Effector memory CD8-positive, alpha-beta T cell (primary cell): ENCODE measurements at regions not wholly inside any gene's neighbourhood (a gene's known extent, or its start where the extent isn't known, plus 50 kb on each side); places are given as distances from the start of the nearest gene placed in this dataset.

ENCODE experiments used
- ATAC-seq: fragments of 150-1000 bp; cut with Tn5 transposase; replicated peaks from 2 replicates; pipeline ENCODE4 v1.10.0; 2021; ENCODE audit warnings: mild to moderate bottlenecking, moderate library complexity
- DNase-seq, 3 experiments: peaks; one replicate each; pipeline ENCODE4 v3.0.0; 2021
- H3K27ac Mint-ChIP-seq, 2 donors: one replicate each; pipeline ENCODE4 v1.8.0; 2022; ENCODE audit warnings: mild to moderate bottlenecking in 2 of 2, mixed read lengths in 2 of 2, moderate library complexity in 2 of 2
- H3K27me3 Mint-ChIP-seq, 2 donors: one replicate each; pipeline ENCODE4 v1.8.0; 2022; ENCODE audit warnings: mixed read lengths in 2 of 2
- H3K36me3 Mint-ChIP-seq: one replicate; pipeline ENCODE4 v1.8.0; 2022; ENCODE audit warnings: mild to moderate bottlenecking, moderate library complexity, mixed read lengths; ENCODE audit not compliant: insufficient read depth
- H3K4me1 Mint-ChIP-seq, 2 donors: one replicate each; pipeline ENCODE4 v1.8.0; 2022; ENCODE audit warnings: low read depth in 2 of 2, mixed read lengths in 2 of 2
- H3K4me3 Mint-ChIP-seq, 2 donors: one replicate each; pipeline ENCODE4 v1.8.0; 2022; ENCODE audit warnings: mild to moderate bottlenecking in 2 of 2, mixed read lengths in 2 of 2, moderate library complexity in 2 of 2
- H3K9me3 Mint-ChIP-seq, 2 donors: one replicate each; pipeline ENCODE4 v1.8.0; 2022; ENCODE audit warnings: mixed read lengths in 2 of 2

DNA sequence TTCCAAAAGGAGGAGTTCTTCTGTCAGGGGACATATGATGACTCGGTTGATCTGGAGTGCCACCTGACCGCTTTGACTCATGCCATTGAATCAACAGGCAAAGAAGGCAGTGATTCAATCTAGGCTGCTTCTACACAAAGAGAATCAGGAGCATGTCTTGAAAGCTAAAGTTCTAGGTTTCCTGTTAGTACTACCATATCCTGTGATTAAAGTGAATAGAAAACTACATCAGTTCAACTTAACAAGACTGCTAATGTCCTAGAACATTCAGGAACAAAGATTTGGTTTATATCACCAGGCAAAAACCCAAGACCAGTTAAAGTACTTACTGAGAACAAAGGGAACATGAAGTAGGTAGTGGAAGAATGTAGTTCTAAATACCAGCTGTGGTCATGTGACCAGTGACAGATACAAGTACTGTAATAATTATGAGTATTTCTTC lies 216.8 kb upstream of the SGK1 start:
- H3K36me3 Mint-ChIP-seq, result no peaks in the 10 kb centered on the region
- peaks cover 6 to 7% of the 10 kb centered on the region in 2 donors for H3K27me3 Mint-ChIP-seq
- no peak overlapping the region for H3K27ac Mint-ChIP-seq
- H3K4me1 Mint-ChIP-seq, result peaks cover 0 to under 1% of the 10 kb centered on the region in 2 donors
- DNase-seq (no peak), ATAC-seq (no peak)
- H3K9me3 Mint-ChIP-seq, result no peaks in the 10 kb centered on the region
- H3K4me3 Mint-ChIP-seq, result no peak overlapping the region

DNA sequence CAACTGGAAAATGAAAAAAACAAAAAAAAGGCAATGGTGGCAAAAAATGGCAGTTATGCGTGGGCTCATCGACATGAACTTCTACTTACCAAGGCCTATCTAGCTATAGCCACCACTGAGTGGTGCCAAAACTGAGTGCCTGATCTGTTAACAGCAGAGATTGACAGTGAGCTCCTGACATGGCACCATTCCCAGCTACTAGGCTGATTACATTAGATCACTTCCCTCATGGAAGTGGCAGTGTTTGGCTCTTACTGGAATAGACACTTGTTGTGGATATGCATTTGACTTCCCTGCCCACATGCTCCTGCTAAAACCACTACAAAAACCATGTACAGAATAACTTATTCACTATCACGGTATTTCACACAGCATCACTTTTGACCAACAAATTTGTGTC lies 216.1 kb upstream of the SGK1 start:
- ATAC-seq, result no peak
- no peak overlapping the region for H3K4me3 Mint-ChIP-seq
- no peaks in the 10 kb centered on the region for H3K4me1 Mint-ChIP-seq

DNA sequence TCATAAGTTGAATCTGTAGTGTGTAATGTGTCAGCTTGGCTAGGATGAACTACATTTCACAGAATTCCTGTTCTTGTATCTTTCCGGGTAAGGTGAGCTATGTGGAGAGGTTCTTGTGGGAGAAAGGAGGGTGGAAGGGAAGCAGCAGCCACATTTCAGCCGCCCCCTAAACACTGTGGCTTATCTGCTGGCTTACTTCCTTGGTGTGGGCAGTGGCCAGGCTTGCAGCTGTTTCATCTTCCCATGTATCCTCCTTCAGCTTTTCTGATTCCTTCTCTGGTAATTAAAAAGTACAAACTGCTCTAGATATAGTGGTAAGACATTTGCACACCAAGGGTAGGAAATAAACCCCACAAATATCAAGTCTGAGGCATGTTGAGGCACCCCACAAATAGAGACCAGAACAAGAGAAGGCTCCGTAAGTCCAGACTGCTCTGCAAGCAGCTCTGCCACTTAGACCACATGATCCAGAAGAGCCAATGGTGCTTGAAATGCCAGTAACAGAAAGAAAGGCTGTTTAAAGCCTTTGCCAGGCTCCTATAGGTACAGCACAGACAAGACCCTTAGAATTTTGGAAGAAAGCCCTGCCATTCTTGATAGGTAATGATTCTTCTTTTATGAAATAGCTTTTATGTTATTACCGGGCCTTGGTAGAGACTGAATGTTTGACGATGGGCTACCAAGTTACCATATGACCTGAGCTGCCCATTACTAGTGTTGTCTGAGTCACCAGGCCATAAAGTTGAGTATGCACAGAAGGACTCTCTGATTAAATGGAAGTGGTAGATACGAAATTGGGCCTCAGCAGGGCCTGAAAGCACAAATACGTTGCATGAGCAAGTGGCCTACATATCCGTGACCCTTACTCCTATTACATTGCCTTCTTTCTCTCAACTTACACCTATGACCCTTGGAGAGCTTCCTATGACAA lies 215.0 kb upstream of the SGK1 start:
- H3K27me3 Mint-ChIP-seq, result peaks cover 0 to 7% of the 10 kb centered on the region in 2 donors
- no peaks in the 10 kb centered on the region for H3K4me1 Mint-ChIP-seq
- no peaks in the 10 kb centered on the region for H3K9me3 Mint-ChIP-seq
- H3K36me3 Mint-ChIP-seq, result no peaks in the 10 kb centered on the region
- H3K27ac Mint-ChIP-seq, result no peak overlapping the region
- DNase-seq (no peak), ATAC-seq (no peak)
- H3K4me3 Mint-ChIP-seq, result no peak overlapping the region

More for the DNA sequence above, 216.1 kb upstream of the SGK1 start:
- no peaks in the 10 kb centered on the region for H3K9me3 Mint-ChIP-seq
- no peaks in the 10 kb centered on the region for H3K36me3 Mint-ChIP-seq
- H3K27me3 Mint-ChIP-seq, result peaks cover 5 to 7% of the 10 kb centered on the region in 2 donors
- no peak overlapping the region for H3K27ac Mint-ChIP-seq
- no peak for DNase-seq

DNA sequence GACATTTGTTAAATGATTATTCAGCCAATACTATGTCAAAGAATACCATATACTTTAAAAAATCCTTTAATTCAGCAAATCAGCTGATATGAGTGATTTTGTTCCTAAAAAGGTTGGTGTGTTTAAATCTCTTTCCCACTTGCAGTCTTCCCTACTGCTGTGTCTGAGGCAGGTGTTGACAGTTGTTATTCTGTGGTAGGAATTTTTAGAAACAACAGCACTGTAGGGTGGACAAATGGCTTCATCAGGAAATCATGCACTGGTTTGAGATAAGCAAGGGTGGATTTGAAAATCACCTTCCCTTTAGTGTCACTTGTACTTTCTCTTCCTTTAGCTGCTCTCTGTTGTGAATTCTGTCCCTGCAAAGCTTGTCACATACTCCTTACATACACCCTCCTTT lies 213.7 kb upstream of the SGK1 start:
- no peak overlapping the region for H3K4me3 Mint-ChIP-seq
- H3K4me1 Mint-ChIP-seq, result no peaks in the 10 kb centered on the region
- H3K36me3 Mint-ChIP-seq, result no peaks in the 10 kb centered on the region
- H3K27ac Mint-ChIP-seq, result no peak overlapping the region
- H3K27me3 Mint-ChIP-seq, result no peaks in the 10 kb centered on the region
- no peak for DNase-seq
- no peaks in the 10 kb centered on the region for H3K9me3 Mint-ChIP-seq
- ATAC-seq, result no peak

DNA sequence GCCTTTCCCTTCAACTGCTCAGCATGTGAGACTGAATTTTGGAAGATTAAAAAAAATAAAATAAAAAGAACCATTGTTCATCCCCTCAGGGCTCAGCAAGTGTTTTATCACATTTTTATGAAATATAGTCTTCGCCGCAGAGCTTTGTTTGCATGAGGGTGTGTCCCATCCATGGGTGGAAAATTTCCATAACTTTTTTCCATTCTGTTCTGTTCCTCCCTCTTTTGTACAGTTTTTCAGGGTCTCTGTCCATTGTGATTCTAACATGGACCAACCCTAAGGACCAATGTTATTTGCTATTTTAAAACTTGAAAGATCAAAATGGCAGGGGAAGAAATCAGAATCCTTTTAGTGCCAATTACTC lies 213.3 kb upstream of the SGK1 start:
- no peaks in the 10 kb centered on the region for H3K9me3 Mint-ChIP-seq
- H3K27me3 Mint-ChIP-seq, result no peaks in the 10 kb centered on the region
- no peak overlapping the region for H3K27ac Mint-ChIP-seq
- no peaks in the 10 kb centered on the region for H3K4me1 Mint-ChIP-seq
- no peak overlapping the region for H3K4me3 Mint-ChIP-seq
- no peak for ATAC-seq
- no peaks in the 10 kb centered on the region for H3K36me3 Mint-ChIP-seq
- no peak for DNase-seq

DNA sequence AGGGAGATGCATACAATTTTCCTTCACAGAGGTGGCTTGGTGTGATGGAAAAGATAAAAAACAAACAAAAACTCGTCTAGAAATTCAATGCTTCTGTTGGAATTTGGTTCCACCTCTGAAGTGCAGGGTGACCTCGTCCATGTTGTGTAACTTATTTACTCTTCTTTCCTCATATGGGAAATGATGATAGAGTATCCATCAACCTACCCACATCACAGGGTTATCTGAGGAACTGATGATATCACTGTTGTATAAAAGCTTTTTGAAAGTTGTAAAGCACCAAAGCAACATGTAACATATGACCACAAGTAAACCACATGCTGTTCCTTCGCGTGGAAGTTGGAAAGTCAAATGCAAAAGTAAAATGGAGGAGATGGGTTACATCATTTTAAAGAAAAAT lies 212.0 kb upstream of the SGK1 start:
- Mint-ChIP-seq H3K4me3 (no peak overlapping the region), H3K27me3 (peaks cover 0 to 6% of the 10 kb centered on the region in 2 donors), H3K36me3 (no peaks in the 10 kb centered on the region), H3K27ac (no peak overlapping the region), H3K4me1 (no peaks in the 10 kb centered on the region), H3K9me3 (no peaks in the 10 kb centered on the region)
- DNase-seq (no peak), ATAC-seq (peak; percentile 44)

DNA sequence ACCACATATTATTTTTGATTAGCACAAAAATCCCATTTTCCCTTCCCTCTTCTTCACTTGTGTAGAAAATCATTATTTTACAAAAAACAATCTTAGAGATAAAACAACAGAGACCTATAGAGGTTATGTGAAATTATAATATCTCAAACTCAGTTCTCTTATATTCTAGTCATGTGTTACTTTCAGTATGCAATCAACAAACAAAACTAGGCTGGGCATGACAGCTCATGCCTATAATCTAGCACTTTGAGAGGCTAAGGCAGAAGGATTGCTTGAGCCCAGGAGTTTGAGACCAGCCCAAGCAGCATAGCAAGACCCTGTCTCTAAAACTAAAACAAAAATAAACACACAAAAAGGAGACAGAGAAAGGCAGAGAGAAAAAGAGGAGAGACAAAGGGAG lies 211.4 kb upstream of the SGK1 start:
- ATAC-seq, result no peak
- Mint-ChIP-seq H3K4me1 (no peaks in the 10 kb centered on the region), H3K36me3 (peaks cover 2% of the 10 kb centered on the region), H3K27me3 (peaks cover 0 to 6% of the 10 kb centered on the region in 2 donors), H3K4me3 (no peak overlapping the region), H3K9me3 (no peaks in the 10 kb centered on the region), H3K27ac (no peak overlapping the region)
- no peak for DNase-seq

DNA sequence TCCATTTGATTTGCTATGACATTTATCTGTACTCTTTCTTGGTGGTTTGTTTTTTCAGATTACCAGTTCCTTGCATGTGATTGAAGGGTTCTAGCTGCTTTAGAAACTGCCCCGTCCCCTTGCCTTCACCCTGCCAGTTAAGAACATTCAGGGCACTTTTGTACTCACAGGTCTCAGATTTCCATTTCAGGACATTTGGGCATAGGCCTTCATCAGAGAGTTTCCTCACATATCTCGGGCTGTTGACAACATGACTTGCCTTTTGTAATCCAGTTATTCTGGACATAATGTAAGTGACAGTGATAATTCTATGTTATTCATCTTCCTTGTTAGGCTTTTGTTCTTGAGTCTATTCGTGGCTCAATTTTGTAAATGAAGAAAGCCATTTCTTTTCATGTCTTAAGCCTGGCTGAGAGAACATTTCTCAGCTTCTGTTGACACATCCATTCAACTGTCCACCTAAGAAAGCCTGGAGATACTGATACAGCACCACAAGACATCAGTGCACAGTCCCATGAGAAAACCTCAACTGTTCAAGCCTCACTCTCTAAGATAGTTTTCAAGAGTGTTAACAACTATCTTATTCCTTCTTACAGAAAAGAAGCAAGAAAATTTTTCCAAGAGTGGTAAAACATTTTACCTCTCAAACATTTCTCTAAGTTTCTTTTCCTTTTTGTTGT lies 209.3 kb upstream of the SGK1 start:
- Mint-ChIP-seq H3K4me3 (no peak overlapping the region), H3K27ac (no peak overlapping the region)

DNA sequence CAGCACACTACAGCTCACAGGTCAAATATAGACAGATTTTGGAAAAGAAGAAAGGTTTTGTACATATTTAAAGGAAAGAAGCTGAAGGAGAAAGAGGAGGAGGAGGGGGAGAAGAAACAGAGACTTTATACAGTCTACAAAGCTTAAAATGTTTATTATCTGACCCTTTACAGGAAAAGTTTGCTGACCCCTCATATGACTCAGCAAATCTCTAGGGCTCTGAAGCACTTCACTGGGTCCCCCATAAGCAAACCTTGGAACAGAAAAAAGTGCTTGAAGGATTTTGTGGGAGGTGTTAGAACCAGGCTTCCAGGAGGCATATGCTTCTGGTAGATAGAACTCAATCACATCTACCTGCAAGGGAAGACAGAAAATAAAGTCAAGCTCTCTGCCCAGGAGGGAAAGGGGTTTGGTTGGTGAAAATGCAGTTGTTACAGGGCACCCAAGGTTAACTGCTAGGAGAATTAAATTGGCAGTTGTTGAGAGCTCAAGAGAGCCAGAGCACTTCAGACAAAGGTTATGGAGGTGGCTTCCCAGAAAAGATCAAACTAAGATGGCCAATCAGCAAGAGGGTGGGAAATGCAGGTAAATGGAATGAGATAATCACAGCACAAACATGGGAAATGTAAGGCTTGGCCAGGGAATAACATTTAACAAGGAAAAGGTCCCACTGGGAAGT lies 207.4 kb upstream of the SGK1 start:
- Mint-ChIP-seq H3K27me3 (peaks cover 0 to 6% of the 10 kb centered on the region in 2 donors), H3K27ac (no peak overlapping the region), H3K36me3 (peaks cover 2% of the 10 kb centered on the region), H3K4me3 (no peak overlapping the region), H3K4me1 (peaks cover 0 to 2% of the 10 kb centered on the region in 2 donors), H3K9me3 (no peaks in the 10 kb centered on the region)
- ATAC-seq, result no peak
- DNase-seq, result no peak

More for the DNA sequence above, 209.3 kb upstream of the SGK1 start:
- Mint-ChIP-seq H3K36me3 (peaks cover 2% of the 10 kb centered on the region), H3K4me1 (no peaks in the 10 kb centered on the region), H3K9me3 (no peaks in the 10 kb centered on the region), H3K27me3 (peaks cover 0 to 6% of the 10 kb centered on the region in 2 donors)
- ATAC-seq (no peak), DNase-seq (no peak)

DNA sequence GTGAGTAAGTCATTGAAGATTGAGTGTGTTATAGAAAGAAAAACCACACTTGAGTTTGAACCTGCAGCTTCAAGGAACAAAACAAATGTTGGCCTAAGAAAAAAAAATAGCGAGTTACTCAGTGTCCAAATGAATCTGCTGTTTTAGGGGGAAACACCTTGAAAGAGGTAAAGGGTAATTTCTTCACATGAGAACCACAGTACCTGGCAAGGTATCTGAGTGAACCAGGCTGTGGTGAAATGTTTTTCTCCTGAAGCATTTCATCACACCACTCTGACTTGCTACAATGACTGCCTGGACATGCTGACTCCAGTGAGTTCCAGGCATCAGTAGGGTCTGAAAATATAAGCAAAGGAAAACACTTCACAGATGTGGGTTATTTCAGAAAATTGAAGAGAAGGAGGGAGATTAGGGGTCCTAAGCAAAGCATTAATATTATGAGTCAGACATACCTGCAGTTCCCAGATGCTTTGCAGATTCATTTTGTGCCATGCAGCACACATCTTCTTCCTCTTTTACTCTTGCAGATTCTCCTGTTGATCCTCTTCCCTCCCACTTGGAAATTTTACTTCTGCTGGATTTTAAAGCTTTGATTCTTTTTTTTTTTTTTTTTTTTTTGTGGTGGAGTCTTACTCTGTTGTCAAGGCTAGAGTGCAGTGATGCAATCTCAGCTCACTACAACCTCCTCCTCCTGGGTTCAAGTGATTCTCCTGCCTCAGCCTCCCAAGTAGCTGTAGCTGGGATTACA lies 206.2 kb upstream of the SGK1 start:
- ATAC-seq, result no peak
- Mint-ChIP-seq H3K4me3 (no peak overlapping the region), H3K9me3 (no peaks in the 10 kb centered on the region), H3K36me3 (peaks cover 2% of the 10 kb centered on the region), H3K27me3 (peaks cover 0 to 6% of the 10 kb centered on the region in 2 donors), H3K27ac (peak overlapping the region in 1 of 2 donors; percentile 45), H3K4me1 (peaks cover 5 to 7% of the 10 kb centered on the region in 2 donors)
- no peak for DNase-seq

DNA sequence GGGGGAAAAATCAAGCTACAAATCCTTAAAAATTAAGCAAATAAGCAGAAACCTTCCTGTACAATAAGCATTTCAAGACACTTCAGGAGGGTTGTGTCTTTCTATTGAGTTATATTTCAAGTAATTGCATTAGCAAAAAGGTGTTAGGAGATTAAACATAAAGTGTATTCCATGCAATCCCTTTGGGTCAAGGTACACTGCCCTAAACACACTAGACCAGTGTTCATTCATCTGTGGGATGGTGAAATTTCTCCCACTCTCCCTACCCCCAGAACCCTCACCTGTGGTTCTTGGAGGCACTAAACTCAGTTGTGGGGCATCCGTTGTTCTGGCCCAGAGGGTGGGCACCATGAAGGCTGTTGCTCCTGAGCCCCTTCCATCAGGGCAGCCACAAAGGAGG lies 205.1 kb upstream of the SGK1 start:
- H3K27me3 Mint-ChIP-seq, result peaks cover 0 to 6% of the 10 kb centered on the region in 2 donors
- H3K4me1 Mint-ChIP-seq, result peaks cover 5 to 7% of the 10 kb centered on the region in 2 donors
- no peak for ATAC-seq
- no peak overlapping the region for H3K27ac Mint-ChIP-seq
- H3K36me3 Mint-ChIP-seq, result peaks cover 2% of the 10 kb centered on the region
- H3K9me3 Mint-ChIP-seq, result no peaks in the 10 kb centered on the region
- no peak for DNase-seq
- H3K4me3 Mint-ChIP-seq, result no peak overlapping the region

DNA sequence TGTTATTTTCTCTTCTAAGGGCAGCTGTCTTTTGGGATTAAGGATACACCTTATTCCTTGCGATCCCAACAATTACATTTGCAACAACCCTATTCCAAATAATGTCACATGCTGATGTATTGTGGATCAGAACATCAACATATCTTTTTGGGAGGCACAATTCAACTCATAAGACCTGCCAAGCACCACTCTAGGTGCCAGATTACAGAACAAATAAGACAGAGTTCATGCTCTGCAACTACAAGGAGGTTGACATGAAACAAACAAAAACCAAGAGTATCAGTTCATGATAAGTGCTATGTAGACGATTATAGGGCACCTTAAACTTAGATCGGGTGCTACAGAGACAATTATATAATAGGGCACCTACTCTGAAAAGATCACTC lies 203.2 kb upstream of the SGK1 start:
- no peak for DNase-seq
- ATAC-seq, result no peak
- peaks cover 0 to 6% of the 10 kb centered on the region in 2 donors for H3K27me3 Mint-ChIP-seq
- H3K9me3 Mint-ChIP-seq, result no peaks in the 10 kb centered on the region
- peaks cover 2% of the 10 kb centered on the region for H3K36me3 Mint-ChIP-seq
- H3K4me3 Mint-ChIP-seq, result no peak overlapping the region
- peak overlapping the region in 1 of 2 donors; percentile 5 for H3K27ac Mint-ChIP-seq
- peaks cover 5 to 7% of the 10 kb centered on the region in 2 donors for H3K4me1 Mint-ChIP-seq
